OCI-LY7 (cell line): ENCODE measurements at regions not wholly inside any gene's neighbourhood (a gene's known extent, or its start where the extent isn't known, plus 50 kb on each side); places are given as distances from the start of the nearest gene placed in this dataset.

ENCODE experiments used
- EZH2phosphoT487 ChIP-seq: fragments of 200-600 bp; sonication (generic); IDR thresholded peaks from 2 replicates; pipeline ENCODE4 v1.6.1; 2018; ENCODE audit warnings: low read depth, borderline replicate concordance, mild to moderate bottlenecking, mixed run types, antibody characterized with exemption, low read length, moderate library complexity, mixed read lengths
- TF ChIP-seq, protein P1 (sequence below): fragments of 200-600 bp; sonication (generic); conservative IDR thresholded peaks from 2 replicates; pipeline ENCODE4 v1.5.1; 2014; ENCODE audit warnings: mild to moderate bottlenecking, antibody characterized with exemption, low read length, moderate library complexity, mixed read lengths

- TF ChIP-seq, protein P1, sequence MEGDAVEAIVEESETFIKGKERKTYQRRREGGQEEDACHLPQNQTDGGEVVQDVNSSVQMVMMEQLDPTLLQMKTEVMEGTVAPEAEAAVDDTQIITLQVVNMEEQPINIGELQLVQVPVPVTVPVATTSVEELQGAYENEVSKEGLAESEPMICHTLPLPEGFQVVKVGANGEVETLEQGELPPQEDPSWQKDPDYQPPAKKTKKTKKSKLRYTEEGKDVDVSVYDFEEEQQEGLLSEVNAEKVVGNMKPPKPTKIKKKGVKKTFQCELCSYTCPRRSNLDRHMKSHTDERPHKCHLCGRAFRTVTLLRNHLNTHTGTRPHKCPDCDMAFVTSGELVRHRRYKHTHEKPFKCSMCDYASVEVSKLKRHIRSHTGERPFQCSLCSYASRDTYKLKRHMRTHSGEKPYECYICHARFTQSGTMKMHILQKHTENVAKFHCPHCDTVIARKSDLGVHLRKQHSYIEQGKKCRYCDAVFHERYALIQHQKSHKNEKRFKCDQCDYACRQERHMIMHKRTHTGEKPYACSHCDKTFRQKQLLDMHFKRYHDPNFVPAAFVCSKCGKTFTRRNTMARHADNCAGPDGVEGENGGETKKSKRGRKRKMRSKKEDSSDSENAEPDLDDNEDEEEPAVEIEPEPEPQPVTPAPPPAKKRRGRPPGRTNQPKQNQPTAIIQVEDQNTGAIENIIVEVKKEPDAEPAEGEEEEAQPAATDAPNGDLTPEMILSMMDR, result no peak
- TF ChIP-seq EZH2phosphoT487, result no peak
Observed at GRCh38 chr5:6107675-6108539, 270.4 kb downstream of the MED10 start.
